Brain microvascular endothelial cell (primary cell): ENCODE measurements at regions not wholly inside any gene's neighbourhood (a gene's known extent, or its start where the extent isn't known, plus 50 kb on each side); places are given as distances from the start of the nearest gene placed in this dataset.

ENCODE experiments used
- DNase-seq: peaks from one replicate; pipeline ENCODE4 v3.0.0-alpha.2; 2020
- H3K27ac ChIP-seq: fragments of 250-450 bp; sonication (Bioruptor Pico); 2 replicates; pipeline ENCODE4 v1.5.1; 2020; ENCODE audit warnings: mild to moderate bottlenecking, moderate library complexity
- H3K27me3 ChIP-seq: fragments of 250-450 bp; sonication (Bioruptor Pico); replicated peaks from 2 replicates; pipeline ENCODE4 v1.5.1; 2020; ENCODE audit warnings: mild to moderate bottlenecking
- H3K36me3 ChIP-seq: fragments of 250-450 bp; sonication (Bioruptor Pico); replicated peaks from 2 replicates; pipeline ENCODE4 v1.5.1; 2020; ENCODE audit warnings: mild to moderate bottlenecking
- H3K4me3 ChIP-seq: 2 replicates; pipeline ENCODE4 v1.5.1; 2011; ENCODE audit warnings: low read depth, mild to moderate bottlenecking, control low read depth, low read length, moderate library complexity
- in situ Hi-C: cut with HindIII; loops from 2 replicates; pipeline ENCODE4 v1.10.0; 2017; ENCODE audit warnings: low sequenced_read_pairs, low pct_ligation_motif_present
- TF ChIP-seq, protein P1 (sequence below): IDR thresholded peaks from 2 replicates; pipeline ENCODE4 v1.5.1; 2011; ENCODE audit warnings: low read depth, mild to moderate bottlenecking, moderate library complexity, low read length, control low read depth, inconsistent platforms; ENCODE audit errors: missing control alignments

GRCh38 chr5:100691085-100691484 is 155.9 kb downstream of the FAM174A start:
- Histone ChIP-seq H3K4me3 (no peak overlapping the region), H3K36me3 (no peaks in the 10 kb centered on the region), H3K27ac (no peak overlapping the region), H3K27me3 (no peaks in the 10 kb centered on the region)
- TF ChIP-seq, protein P1, sequence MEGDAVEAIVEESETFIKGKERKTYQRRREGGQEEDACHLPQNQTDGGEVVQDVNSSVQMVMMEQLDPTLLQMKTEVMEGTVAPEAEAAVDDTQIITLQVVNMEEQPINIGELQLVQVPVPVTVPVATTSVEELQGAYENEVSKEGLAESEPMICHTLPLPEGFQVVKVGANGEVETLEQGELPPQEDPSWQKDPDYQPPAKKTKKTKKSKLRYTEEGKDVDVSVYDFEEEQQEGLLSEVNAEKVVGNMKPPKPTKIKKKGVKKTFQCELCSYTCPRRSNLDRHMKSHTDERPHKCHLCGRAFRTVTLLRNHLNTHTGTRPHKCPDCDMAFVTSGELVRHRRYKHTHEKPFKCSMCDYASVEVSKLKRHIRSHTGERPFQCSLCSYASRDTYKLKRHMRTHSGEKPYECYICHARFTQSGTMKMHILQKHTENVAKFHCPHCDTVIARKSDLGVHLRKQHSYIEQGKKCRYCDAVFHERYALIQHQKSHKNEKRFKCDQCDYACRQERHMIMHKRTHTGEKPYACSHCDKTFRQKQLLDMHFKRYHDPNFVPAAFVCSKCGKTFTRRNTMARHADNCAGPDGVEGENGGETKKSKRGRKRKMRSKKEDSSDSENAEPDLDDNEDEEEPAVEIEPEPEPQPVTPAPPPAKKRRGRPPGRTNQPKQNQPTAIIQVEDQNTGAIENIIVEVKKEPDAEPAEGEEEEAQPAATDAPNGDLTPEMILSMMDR = no peak
- DNase-seq = no peak
- in situ Hi-C loops = no loop called here

DNA sequence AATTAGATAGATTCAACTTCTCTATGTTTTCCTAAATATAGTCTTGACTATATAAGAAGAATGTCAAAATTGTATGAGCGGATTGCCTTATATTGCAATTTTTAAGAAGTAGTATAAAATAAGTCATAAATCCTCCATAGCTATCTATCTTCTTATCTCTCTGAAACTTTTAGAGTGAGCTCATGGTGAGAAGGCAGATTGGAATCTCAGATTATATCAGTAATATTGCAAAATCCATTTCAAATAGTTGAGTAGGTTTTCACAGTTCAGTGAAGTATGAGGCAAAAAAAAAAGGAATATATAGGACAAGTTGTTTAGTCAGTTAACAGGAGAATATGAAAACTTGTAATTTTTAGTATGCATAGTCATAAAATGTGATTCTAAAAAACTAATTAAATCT is 156.4 kb downstream of the FAM174A start:
- H3K36me3 ChIP-seq = no peaks in the 10 kb centered on the region
- no peak for DNase-seq
- no peaks in the 10 kb centered on the region for H3K27me3 ChIP-seq
- in situ Hi-C loops = no loop called here
- no peak overlapping the region for H3K27ac ChIP-seq
- no peak overlapping the region for H3K4me3 ChIP-seq
- TF ChIP-seq, protein P1 = no peak

DNA sequence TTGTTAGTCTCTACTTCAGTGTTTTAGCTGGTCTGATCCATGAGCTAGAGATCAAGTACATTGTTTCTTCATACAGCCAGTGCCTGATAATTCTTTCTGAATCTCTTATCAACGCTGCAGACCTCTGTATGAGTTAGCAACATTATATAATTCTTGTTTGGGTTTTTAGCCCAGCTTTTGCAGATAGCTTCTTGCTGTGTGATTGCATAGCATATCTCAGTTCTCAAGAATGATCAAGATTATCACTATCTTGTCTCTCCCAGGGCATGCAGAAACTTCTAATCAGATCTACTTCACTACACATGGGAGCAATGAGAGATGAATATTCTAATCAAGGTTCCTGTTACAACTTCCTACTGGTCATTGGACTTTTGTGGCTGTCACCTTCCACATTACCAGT is 158.3 kb downstream of the FAM174A start:
- DNase-seq = no peak
- Histone ChIP-seq H3K27me3 (no peaks in the 10 kb centered on the region), H3K4me3 (no peak overlapping the region), H3K36me3 (no peaks in the 10 kb centered on the region), H3K27ac (no peak overlapping the region)
- in situ Hi-C loops = no loop called here
- TF ChIP-seq, protein P1 = no peak

- H3K27me3 ChIP-seq = no peaks in the 10 kb centered on the region
- in situ Hi-C loops = no loop called here
Observed at GRCh38 chr5:100694100-100694499, 158.9 kb downstream of the FAM174A start.

DNA sequence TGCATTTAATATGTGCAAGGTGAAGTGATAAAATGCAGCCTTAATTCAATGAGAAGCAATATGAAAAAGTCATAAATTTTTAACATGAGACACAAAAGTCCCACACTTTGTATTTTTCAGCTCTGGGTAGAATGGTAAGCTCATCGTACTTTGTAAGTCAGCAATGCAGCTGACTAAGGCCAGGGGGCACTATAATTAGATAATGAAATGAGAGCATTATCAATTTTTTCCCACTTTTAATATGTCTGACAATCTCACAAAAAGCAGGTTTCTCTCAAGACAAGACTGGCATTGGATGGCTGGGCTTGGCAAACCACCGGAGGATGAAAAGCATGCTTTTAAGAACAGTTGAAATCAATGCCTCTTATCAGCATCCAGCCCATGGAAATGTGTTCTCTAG is 162.8 kb downstream of the FAM174A start:
- Histone ChIP-seq H3K4me3 (no peak overlapping the region), H3K36me3 (no peaks in the 10 kb centered on the region), H3K27ac (no peak overlapping the region), H3K27me3 (no peaks in the 10 kb centered on the region)
- TF ChIP-seq, protein P1 = peak; percentile 55
- no peak for DNase-seq
- in situ Hi-C loops = no loop called here

More at GRCh38 chr5:100694100-100694499, 158.9 kb downstream of the FAM174A start:
- TF ChIP-seq, protein P1 = no peak
- DNase-seq = no peak
- Histone ChIP-seq H3K27ac (no peak overlapping the region), H3K4me3 (no peak overlapping the region), H3K36me3 (no peaks in the 10 kb centered on the region)

DNA sequence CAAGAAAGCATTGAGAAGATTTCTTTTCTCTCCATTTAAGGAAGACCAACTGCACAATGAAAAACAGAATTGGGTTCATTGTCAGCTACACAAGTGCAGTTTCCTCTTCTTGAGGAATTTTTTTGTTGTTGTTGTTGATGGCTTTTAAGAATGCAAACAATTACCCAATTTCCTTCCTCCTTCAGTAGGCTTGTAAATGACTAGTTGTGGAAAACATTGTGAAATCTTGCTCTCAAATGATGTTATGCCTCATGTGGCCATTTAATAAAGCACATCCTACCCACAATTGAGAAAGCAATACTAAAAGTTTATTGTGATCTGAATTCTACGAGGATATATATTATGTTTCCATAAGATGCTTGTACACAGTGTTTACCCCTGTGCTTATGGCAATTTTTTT is 171.6 kb downstream of the FAM174A start:
- H3K4me3 ChIP-seq = no peak overlapping the region
- H3K36me3 ChIP-seq = no peaks in the 10 kb centered on the region
- H3K27ac ChIP-seq = no peak overlapping the region
- no peak for DNase-seq
- TF ChIP-seq, protein P1 = peak; percentile 33
- no peaks in the 10 kb centered on the region for H3K27me3 ChIP-seq
- in situ Hi-C loops = no loop called here
